WI38 (cell line): ENCODE measurements at regions not wholly inside any gene's neighbourhood (a gene's known extent, or its start where the extent isn't known, plus 50 kb on each side); places are given as distances from the start of the nearest gene placed in this dataset.

ENCODE experiments used
- H3K4me3 ChIP-seq: 2 replicates; pipeline ENCODE4 v1.5.1; 2011; ENCODE audit warnings: low read depth, mild to moderate bottlenecking, control low read depth, low read length
- CTCF ChIP-seq: IDR thresholded peaks from 2 replicates; pipeline ENCODE4 v1.5.1; 2012; ENCODE audit warnings: low read depth, mild to moderate bottlenecking, control low read depth, low read length

GRCh38 chrX:113297437-113297836 lies 456.8 kb upstream of the AMOT start:
- no peak for TF ChIP-seq CTCF
- no peak overlapping the region for H3K4me3 ChIP-seq

GRCh38 chrX:113289503-113289902 lies 448.9 kb upstream of the AMOT start:
- TF ChIP-seq CTCF = no peak
- no peak overlapping the region for H3K4me3 ChIP-seq

GRCh38 chrX:113287761-113288160 lies 447.1 kb upstream of the AMOT start:
- no peak for TF ChIP-seq CTCF
- H3K4me3 ChIP-seq = no peak overlapping the region

- H3K4me3 ChIP-seq = no peak overlapping the region
- TF ChIP-seq CTCF = no peak
Measured at GRCh38 chrX:113275804-113276203, 435.2 kb upstream of the AMOT start.

- TF ChIP-seq CTCF = no peak
- H3K4me3 ChIP-seq = no peak overlapping the region
Measured at GRCh38 chrX:113274791-113275190, 434.2 kb upstream of the AMOT start.

- no peak for TF ChIP-seq CTCF
- no peak overlapping the region for H3K4me3 ChIP-seq
Measured at GRCh38 chrX:113274345-113274744, 433.7 kb upstream of the AMOT start.

- H3K4me3 ChIP-seq = no peak overlapping the region
- TF ChIP-seq CTCF = no peak
Measured at GRCh38 chrX:113269203-113269602, 428.6 kb upstream of the AMOT start.
